ENCODE measurements at regions not wholly inside any gene's neighbourhood (a gene's known extent, or its start where the extent isn't known, plus 50 kb on each side); places are given as distances from the start of the nearest gene placed in this dataset.
"Not testable (repeated sequence)": the region's sequence is repeated elsewhere in the genome, so short reads cannot be mapped to it uniquely, and the experiment has no call there.

GRCh38 chr3:78314327-78314726 lies 1274.4 kb downstream of the ROBO2 start:
- no peak overlapping the region for H3K4me3 ChIP-seq (replicated peaks; ENCODE audit: low read depth, low read length)
- no peak for DNase-seq (ENCODE audit: extremely low read depth, low read depth)
- TF ChIP-seq, protein P1, sequence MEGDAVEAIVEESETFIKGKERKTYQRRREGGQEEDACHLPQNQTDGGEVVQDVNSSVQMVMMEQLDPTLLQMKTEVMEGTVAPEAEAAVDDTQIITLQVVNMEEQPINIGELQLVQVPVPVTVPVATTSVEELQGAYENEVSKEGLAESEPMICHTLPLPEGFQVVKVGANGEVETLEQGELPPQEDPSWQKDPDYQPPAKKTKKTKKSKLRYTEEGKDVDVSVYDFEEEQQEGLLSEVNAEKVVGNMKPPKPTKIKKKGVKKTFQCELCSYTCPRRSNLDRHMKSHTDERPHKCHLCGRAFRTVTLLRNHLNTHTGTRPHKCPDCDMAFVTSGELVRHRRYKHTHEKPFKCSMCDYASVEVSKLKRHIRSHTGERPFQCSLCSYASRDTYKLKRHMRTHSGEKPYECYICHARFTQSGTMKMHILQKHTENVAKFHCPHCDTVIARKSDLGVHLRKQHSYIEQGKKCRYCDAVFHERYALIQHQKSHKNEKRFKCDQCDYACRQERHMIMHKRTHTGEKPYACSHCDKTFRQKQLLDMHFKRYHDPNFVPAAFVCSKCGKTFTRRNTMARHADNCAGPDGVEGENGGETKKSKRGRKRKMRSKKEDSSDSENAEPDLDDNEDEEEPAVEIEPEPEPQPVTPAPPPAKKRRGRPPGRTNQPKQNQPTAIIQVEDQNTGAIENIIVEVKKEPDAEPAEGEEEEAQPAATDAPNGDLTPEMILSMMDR (IDR thresholded peaks at IDR 0.05; ENCODE audit: low read depth, low read length, missing control alignments), result no peak

DNA sequence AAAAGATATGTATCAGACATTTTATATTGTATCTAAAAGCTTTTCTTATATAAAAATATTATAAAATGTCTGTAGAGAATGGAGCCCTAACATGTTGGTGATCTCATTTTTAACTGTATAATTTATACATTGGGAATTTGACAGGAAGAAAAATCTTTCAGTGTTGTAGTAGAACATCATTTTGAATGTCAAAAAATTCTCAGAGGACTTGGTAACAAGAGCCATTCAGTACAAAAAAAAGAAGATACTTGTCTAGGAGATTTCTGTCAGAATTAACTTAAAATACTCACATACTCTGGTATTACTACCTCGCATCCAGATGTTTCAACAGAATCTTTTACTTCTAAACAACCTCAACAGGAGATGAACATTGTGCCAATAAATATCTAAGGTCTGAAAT lies 1277.9 kb downstream of the ROBO2 start:
- H3K4me3 ChIP-seq (replicated peaks; ENCODE audit: low read depth, low read length), result no peak overlapping the region
- DNase-seq (ENCODE audit: extremely low read depth, low read depth), result no peak
- TF ChIP-seq, protein P1 (IDR thresholded peaks at IDR 0.05; ENCODE audit: low read depth, low read length, missing control alignments), result no peak

- H3K4me3 ChIP-seq (replicated peaks; ENCODE audit: low read depth, low read length), result no peak overlapping the region
- TF ChIP-seq, protein P1 (IDR thresholded peaks at IDR 0.05; ENCODE audit: low read depth, low read length, missing control alignments), result no peak
- no peak for DNase-seq (ENCODE audit: extremely low read depth, low read depth)
These were observed 1282.9 kb downstream of the ROBO2 start for GRCh38 chr3:78322780-78323179.

DNA sequence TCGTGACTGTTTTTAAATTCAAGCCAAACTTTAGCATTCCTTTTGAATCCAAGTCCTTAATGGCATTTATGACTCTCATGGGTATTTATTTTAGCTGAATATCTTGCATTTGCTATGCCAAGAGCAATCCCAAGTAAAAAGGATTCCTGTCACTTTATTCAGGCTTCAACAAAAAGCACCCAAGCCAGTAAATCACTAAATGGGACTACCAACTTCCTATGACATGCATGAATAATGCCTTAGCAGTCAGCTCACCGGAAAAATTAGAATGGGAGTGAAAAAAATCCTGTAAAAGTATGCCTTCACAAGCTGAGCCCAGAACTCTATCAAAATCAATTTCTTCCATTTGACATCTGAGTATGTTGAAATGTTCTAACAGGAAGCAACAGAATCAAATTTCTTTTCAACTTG lies 1297.9 kb downstream of the ROBO2 start:
- DNase-seq (ENCODE audit: extremely low read depth, low read depth), result no peak
- TF ChIP-seq, protein P1 (IDR thresholded peaks at IDR 0.05; ENCODE audit: low read depth, low read length, missing control alignments), result no peak
- no peak overlapping the region for H3K4me3 ChIP-seq (replicated peaks; ENCODE audit: low read depth, low read length)

DNA sequence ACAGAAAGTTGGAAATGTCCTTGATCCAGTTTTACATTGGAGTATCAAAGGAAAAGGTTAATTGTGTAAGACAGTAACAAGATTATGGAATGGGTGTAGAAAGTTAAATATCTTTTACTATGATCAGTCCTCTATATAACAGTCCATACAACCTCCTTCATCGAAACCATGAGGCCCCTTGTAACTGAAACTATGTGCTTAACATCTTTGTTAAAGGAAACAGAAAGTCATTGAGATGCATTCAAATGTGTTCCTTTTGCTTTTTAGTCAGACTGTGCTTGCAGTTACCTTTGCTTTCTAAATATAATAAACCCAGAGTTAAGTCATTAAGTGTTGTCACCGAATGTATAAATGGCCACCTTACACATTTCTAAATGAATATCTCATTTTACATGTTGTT lies 1298.5 kb downstream of the ROBO2 start:
- H3K4me3 ChIP-seq (replicated peaks; ENCODE audit: low read depth, low read length), result no peak overlapping the region
- TF ChIP-seq, protein P1 (IDR thresholded peaks at IDR 0.05; ENCODE audit: low read depth, low read length, missing control alignments), result no peak
- DNase-seq (ENCODE audit: extremely low read depth, low read depth), result no peak

DNA sequence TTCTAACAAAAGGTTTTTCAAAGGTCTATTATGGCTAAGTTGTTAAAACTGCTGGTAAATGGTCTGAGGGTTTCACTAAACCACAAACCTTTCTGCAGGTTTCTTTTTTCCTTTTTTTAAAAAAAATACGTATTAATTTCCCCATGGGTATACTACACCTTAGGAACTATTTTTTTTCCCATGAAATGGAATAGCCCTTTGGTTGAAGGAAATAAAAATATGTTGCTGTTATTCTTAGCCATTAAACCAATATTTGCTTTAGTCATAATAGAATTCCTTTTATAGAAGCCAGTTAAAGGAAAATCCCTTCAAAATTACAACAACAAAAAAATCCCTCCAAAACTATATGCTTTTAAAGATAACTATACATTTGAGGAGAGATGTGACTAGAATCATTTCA lies 1303.3 kb downstream of the ROBO2 start:
- DNase-seq (ENCODE audit: extremely low read depth, low read depth), result no peak
- H3K4me3 ChIP-seq (replicated peaks; ENCODE audit: low read depth, low read length), result no peak overlapping the region
- TF ChIP-seq, protein P1 (IDR thresholded peaks at IDR 0.05; ENCODE audit: low read depth, low read length, missing control alignments), result no peak

- not testable (repeated sequence) for DNase-seq (ENCODE audit: extremely low read depth, low read depth); H3K4me3 ChIP-seq (replicated peaks; ENCODE audit: low read depth, low read length)
These were observed 1304.4 kb downstream of the ROBO2 start for GRCh38 chr3:78344267-78344666.
